ENCODE measurements at regions not wholly inside any gene's neighbourhood (a gene's known extent, or its start where the extent isn't known, plus 50 kb on each side); places are given as distances from the start of the nearest gene placed in this dataset.

- no peaks in the 10 kb centered on the region for H3K9me3 Mint-ChIP-seq
- no peak for DNase-seq
- no peak for TF ChIP-seq CTCF (conservative IDR thresholded peaks at IDR 0.05)
- Histone ChIP-seq H3K4me1 (ENCODE audit: control insufficient read depth, insufficient read depth, low read length) (no peaks in the 10 kb centered on the region), H3K36me3 (ENCODE audit: control insufficient read depth, insufficient read depth, low read length) (no peaks in the 10 kb centered on the region), H3K27ac (ENCODE audit: low read depth, low read length) (no peak overlapping the region), H3K27me3 (ENCODE audit: control insufficient read depth, insufficient read depth, low read length, poor library complexity, severe bottlenecking) (no peaks in the 10 kb centered on the region), H3K9me3 (ENCODE audit: control insufficient read depth, low read length) (no peaks in the 10 kb centered on the region), H3K4me3 (ENCODE audit: low read length) (no peak overlapping the region), H3K9ac (ENCODE audit: extremely low read depth, low read length, poor library complexity, severe bottlenecking) (no peak overlapping the region)
- peaks cover 2% of the 10 kb centered on the region for H3K27me3 Mint-ChIP-seq (ENCODE audit: insufficient read depth)
- no peak overlapping the region for H3K4me3 Mint-ChIP-seq
- H3K36me3 Mint-ChIP-seq (ENCODE audit: low read depth): no peaks in the 10 kb centered on the region
- H3K4me1 Mint-ChIP-seq: no peaks in the 10 kb centered on the region
- H3K27ac Mint-ChIP-seq: no peak overlapping the region
- WGBS, 2 experiments (ENCODE audit: insufficient coverage in 1 of 2, insufficient read length in 1 of 2): 89 to 94% methylated on average over 2 to 3 of the region's 3 CpGs
These were observed 476.6 kb upstream of the SGCD start for GRCh38 chr5:155850370-155850769.

GRCh38 chr5:155866971-155867370 is 460.0 kb upstream of the SGCD start:
- no peak overlapping the region for H3K4me3 Mint-ChIP-seq
- no peaks in the 10 kb centered on the region for H3K9me3 ChIP-seq (ENCODE audit: control insufficient read depth, low read length)
- no peak for DNase-seq
- H3K9me3 Mint-ChIP-seq: no peaks in the 10 kb centered on the region
- peaks cover 3% of the 10 kb centered on the region for H3K4me1 ChIP-seq (ENCODE audit: control insufficient read depth, insufficient read depth, low read length)
- no peak overlapping the region for H3K27ac Mint-ChIP-seq
- H3K27me3 ChIP-seq (ENCODE audit: control insufficient read depth, insufficient read depth, low read length, poor library complexity, severe bottlenecking): no peaks in the 10 kb centered on the region
- 81 to 86% methylated on average over 3 of the region's 3 CpGs for WGBS, 2 experiments (ENCODE audit: insufficient coverage in 1 of 2, insufficient read length in 1 of 2)
- no peak overlapping the region for H3K27ac ChIP-seq (ENCODE audit: low read depth, low read length)
- peaks cover 4% of the 10 kb centered on the region for H3K27me3 Mint-ChIP-seq (ENCODE audit: insufficient read depth)
- H3K9ac ChIP-seq (ENCODE audit: extremely low read depth, low read length, poor library complexity, severe bottlenecking): no peak overlapping the region
- no peak for TF ChIP-seq CTCF (conservative IDR thresholded peaks at IDR 0.05)
- peaks cover 18% of the 10 kb centered on the region for H3K4me1 Mint-ChIP-seq
- H3K36me3 Mint-ChIP-seq (ENCODE audit: low read depth): no peaks in the 10 kb centered on the region
- no peaks in the 10 kb centered on the region for H3K36me3 ChIP-seq (ENCODE audit: control insufficient read depth, insufficient read depth, low read length)
- no peak overlapping the region for H3K4me3 ChIP-seq (ENCODE audit: low read length)

- Mint-ChIP-seq H3K4me3 (no peak overlapping the region), H3K9me3 (no peaks in the 10 kb centered on the region), H3K36me3 (ENCODE audit: low read depth) (no peaks in the 10 kb centered on the region), H3K27ac (no peak overlapping the region), H3K4me1 (peaks cover 18% of the 10 kb centered on the region), H3K27me3 (ENCODE audit: insufficient read depth) (peaks cover 6% of the 10 kb centered on the region)
- H3K4me1 ChIP-seq (ENCODE audit: control insufficient read depth, insufficient read depth, low read length): peaks cover 3% of the 10 kb centered on the region
- TF ChIP-seq CTCF (conservative IDR thresholded peaks at IDR 0.05): no peak
- H3K4me3 ChIP-seq (ENCODE audit: low read length): no peak overlapping the region
- no peaks in the 10 kb centered on the region for H3K9me3 ChIP-seq (ENCODE audit: control insufficient read depth, low read length)
- no peak overlapping the region for H3K27ac ChIP-seq (ENCODE audit: low read depth, low read length)
- no peaks in the 10 kb centered on the region for H3K27me3 ChIP-seq (ENCODE audit: control insufficient read depth, insufficient read depth, low read length, poor library complexity, severe bottlenecking)
- H3K9ac ChIP-seq (ENCODE audit: extremely low read depth, low read length, poor library complexity, severe bottlenecking): no peak overlapping the region
- no peaks in the 10 kb centered on the region for H3K36me3 ChIP-seq (ENCODE audit: control insufficient read depth, insufficient read depth, low read length)
- WGBS, 2 experiments (ENCODE audit: insufficient coverage in 1 of 2, insufficient read length in 1 of 2): 90 to 94% methylated on average over 1 to 2 of the region's 2 CpGs
- no peak for DNase-seq
These were observed 459.4 kb upstream of the SGCD start for GRCh38 chr5:155867522-155868088.
